HG03469 (cell line): ENCODE measurements at regions not wholly inside any gene's neighbourhood (a gene's known extent, or its start where the extent isn't known, plus 50 kb on each side); places are given as distances from the start of the nearest gene placed in this dataset.

Experiments used
- ATAC-seq: cut with Tn5 transposase; IDR thresholded peaks from one replicate; pipeline ENCODE4 v1.9.1; 2021; ENCODE audit warnings: mild to moderate bottlenecking, moderate library complexity, moderate number of reproducible peaks; ENCODE audit not compliant: unreplicated experiment

- no peak for ATAC-seq
Measured at GRCh38 chr2:60324536-60324935, 228.9 kb downstream of the BCL11A start.

- ATAC-seq, result no peak
Measured at GRCh38 chr2:60321816-60322215, 231.6 kb downstream of the BCL11A start.

GRCh38 chr2:60320724-60321123 is 232.7 kb downstream of the BCL11A start:
- no peak for ATAC-seq

- no peak for ATAC-seq
Measured at GRCh38 chr2:60319031-60319547, 234.4 kb downstream of the BCL11A start.

- no peak for ATAC-seq
Measured at GRCh38 chr2:60318544-60318943, 234.9 kb downstream of the BCL11A start.

GRCh38 chr2:60317844-60318243 is 235.6 kb downstream of the BCL11A start:
- ATAC-seq, result peak; percentile 79

GRCh38 chr2:60317034-60317386 is 236.4 kb downstream of the BCL11A start:
- ATAC-seq, result no peak

- ATAC-seq, result no peak
Measured at GRCh38 chr2:60316381-60317033, 236.9 kb downstream of the BCL11A start.

- ATAC-seq, result no peak
Measured at GRCh38 chr2:60313470-60314172, 239.8 kb downstream of the BCL11A start.

- ATAC-seq, result peak; percentile 70
Measured at GRCh38 chr2:60312618-60313017, 240.8 kb downstream of the BCL11A start.

- peak; percentile 49 for ATAC-seq
Measured at GRCh38 chr2:60311524-60311923, 241.9 kb downstream of the BCL11A start.

GRCh38 chr2:60309941-60310660 is 243.4 kb downstream of the BCL11A start:
- no peak for ATAC-seq

GRCh38 chr2:60309336-60309735 is 244.1 kb downstream of the BCL11A start:
- no peak for ATAC-seq

GRCh38 chr2:60306267-60306861 is 247.1 kb downstream of the BCL11A start:
- no peak for ATAC-seq

GRCh38 chr2:60303680-60304079 is 249.8 kb downstream of the BCL11A start:
- no peak for ATAC-seq

GRCh38 chr2:60302377-60303126 is 250.9 kb downstream of the BCL11A start:
- no peak for ATAC-seq

GRCh38 chr2:60301726-60302125 is 251.7 kb downstream of the BCL11A start:
- ATAC-seq, result no peak

- no peak for ATAC-seq
Measured at GRCh38 chr2:60299179-60299578, 254.3 kb downstream of the BCL11A start.

- no peak for ATAC-seq
Measured at GRCh38 chr2:60298006-60298696, 255.3 kb downstream of the BCL11A start.
